ENCODE measurements at regions not wholly inside any gene's neighbourhood (a gene's known extent, or its start where the extent isn't known, plus 50 kb on each side); places are given as distances from the start of the nearest gene placed in this dataset.

DNA sequence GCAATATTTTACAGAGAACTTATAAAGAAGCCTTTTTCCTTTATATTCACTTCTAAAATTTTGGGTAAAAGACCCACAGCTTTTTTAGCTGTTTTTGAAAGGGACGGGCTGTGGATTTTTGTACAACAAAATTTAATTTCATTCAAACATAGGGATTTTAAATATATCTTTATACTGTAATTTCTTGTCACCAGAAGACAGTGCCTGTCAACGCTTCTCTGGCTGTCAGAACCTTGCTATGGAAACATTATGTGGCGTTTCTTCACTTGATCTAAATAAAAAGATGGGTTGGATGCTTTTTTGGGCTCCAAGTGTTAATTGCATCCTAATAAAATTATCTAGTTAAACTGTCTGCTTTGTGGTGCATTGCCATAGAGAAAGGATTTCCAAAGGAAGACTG lies 635.6 kb upstream of the ALCAM start:
- TF ChIP-seq RCOR1 (conservative IDR thresholded peaks at IDR 0.05; ENCODE audit: low read depth, low read length) (no peak), NR2C1 (IDR thresholded peaks at IDR 0.05) (no peak), POLR2A (IDR thresholded peaks at IDR 0.05; ENCODE audit: low read depth, low read length) (no peak)
